GM19023 (cell line): ENCODE measurements at regions not wholly inside any gene's neighbourhood (a gene's known extent, or its start where the extent isn't known, plus 50 kb on each side); places are given as distances from the start of the nearest gene placed in this dataset.
"Not testable (repeated sequence)": the region's sequence is repeated elsewhere in the genome, so short reads cannot be mapped to it uniquely, and the experiment has no call there.

ENCODE experiments used
- ATAC-seq: cut with Tn5 transposase; IDR thresholded peaks from one replicate; pipeline ENCODE4 v1.9.1; 2021; ENCODE audit warnings: mild to moderate bottlenecking, moderate library complexity; ENCODE audit not compliant: unreplicated experiment

DNA sequence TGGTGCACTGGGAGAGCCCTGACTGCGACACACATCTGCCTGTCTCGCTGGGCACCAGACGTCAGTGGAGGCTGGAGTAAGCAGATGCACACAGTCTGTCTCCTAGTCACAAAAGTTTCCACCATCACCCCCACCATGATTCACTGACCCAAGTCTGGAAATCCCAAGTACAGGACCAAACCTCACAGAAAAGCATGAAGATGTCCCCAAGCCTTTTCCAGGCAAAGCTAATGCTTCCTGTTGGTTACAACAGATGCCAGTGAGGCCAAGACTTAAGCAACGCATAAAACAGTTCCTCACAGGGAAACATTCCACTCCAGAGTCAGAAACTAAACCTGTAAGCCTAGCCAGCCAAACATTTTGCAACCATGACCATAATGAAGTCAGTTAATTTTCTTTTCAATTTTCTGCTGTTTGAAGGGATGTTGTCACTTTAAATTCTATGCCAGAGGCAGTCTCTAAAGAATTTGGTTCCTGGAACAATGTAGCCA lies 259.3 kb upstream of the SLC30A5 start:
- no peak for ATAC-seq

DNA sequence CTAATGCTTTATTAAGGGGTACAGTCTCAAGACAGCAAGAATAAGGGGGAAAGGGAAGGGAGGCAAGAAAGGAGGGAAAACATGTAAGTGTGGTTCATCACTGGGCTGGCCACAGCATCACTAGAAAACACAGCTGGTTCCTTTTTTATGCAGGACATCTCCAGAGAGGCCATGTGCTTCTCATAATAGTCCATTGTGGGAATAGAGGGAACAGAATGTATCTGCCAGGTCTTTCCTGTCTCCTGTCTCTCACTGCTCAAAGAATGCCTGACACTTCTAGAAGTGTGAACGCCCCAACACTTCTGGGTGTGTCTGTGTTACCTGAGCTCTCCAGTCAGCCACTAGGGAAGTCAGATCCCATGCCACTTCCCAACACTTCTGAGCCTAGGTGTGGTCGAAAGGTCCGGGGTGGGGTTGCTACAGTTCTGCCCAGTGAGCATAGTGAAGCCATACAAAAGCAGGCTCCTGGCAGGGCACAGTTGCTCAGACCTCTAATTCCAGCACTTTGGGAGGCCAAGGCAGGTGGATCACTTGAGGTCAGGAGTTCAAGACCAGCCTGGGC lies 255.6 kb upstream of the SLC30A5 start:
- no peak for ATAC-seq

DNA sequence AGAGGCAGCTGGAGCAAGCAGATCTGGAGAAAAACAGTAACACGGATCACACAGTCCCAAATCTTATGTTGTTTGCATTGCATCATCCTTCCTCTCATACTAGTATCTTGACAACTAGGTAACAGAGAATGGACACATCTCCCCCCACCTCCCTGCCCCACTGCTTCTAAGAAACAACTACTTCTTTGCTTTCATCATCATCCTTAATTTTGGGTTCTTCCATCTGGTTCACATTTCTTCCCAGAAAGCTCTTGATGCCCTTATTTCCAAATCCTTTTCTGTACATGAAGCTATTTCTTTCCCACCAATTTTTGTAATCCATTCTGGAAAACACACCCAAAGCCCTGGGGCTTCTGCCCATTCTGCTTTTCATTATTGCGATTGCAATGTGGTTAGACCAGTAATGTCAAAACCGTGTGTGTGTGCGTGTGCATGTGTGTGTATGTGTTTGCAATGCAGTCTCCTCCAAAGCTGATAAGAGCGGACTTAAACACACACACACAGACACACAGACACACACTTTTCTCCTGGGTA lies 254.7 kb upstream of the SLC30A5 start:
- ATAC-seq = no peak

DNA sequence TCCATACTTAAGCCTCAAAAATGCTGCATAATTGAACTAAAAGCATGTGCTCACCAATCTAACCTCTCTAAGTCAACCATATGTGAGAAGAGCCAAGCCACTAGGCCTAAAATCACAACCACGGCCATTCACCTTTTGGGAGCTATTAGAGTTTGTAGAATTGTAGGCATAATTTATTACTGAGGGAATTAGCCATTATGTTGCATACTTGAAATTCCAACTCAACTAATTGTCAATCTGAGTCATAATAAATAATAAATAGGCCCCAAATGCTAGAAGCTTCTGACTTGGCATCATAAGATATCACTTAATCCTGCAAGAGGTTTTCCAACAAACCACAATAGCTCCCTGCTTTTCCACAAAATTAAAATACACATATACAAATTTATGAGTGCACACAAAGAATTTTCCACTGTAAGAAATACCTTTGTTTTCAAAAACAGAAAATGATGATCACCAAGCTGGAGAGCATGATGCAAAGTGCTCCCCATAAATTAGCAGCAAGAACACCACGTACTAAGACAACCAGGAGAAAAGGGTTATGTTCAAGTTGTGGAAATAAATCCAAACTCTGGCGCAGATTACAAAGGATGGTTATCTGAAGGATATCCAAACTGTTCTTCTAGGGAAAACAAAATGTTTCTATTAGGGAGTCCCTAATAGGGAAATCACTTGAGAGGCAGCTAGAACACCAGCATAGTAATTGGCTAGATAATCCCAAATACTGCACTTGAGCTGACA lies 250.0 kb upstream of the SLC30A5 start:
- ATAC-seq = no peak

DNA sequence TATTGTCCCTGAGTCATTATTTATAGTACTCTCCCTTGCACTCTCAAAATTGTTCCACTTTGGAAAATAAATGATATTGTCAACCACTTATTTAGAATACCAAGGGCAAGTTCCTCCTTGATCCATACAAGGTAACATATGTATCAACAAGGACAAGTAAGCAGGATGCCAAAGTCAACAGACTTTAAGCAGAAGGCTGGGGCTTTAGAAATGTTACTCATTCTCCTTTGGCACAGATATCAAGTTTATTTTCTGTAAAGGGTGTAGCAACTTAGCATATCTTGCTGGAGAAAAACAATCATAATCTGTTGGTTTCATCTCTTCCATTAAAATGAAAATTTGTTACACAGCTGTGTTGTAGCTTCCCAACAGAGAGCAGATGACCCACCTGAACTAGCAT lies 248.7 kb upstream of the SLC30A5 start:
- ATAC-seq = no peak

DNA sequence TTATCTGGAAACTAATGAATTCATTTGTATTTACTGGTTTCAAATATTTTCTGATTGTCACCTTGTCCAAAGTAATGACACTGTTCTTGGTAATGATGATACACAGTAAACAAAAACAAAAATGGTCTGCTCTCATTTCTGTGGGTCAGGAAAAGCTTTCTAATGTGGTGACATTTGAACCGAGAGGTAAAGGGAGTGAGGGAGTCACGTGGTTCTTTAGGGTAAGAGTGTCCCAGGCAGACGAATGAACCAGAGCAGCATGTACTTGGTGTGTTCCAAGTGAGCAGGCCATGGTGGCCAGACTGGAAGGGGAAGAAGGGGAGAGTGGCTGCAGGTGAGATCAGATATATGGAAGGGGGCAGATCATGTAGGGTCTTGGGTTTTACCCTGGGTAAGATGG lies 247.0 kb upstream of the SLC30A5 start:
- no peak for ATAC-seq

DNA sequence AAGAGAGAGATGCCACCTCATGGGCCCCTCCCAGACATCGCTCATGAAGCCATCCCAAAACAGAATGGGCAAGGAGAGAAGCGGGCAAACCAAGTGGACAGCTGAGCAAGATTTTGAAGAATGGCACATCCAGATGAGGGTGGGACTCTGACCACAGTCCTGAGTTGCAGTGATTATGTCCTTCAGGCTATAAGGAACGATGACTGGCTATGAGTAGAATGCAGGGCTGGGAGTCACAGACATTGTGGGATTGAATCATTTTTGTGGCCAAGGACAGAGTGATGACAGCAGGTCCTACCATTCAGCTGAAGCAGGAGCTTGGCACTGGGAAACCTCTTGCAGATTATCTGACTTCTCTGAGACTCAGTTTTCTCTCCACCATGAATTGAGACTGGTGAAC lies 245.7 kb upstream of the SLC30A5 start:
- ATAC-seq = no peak

DNA sequence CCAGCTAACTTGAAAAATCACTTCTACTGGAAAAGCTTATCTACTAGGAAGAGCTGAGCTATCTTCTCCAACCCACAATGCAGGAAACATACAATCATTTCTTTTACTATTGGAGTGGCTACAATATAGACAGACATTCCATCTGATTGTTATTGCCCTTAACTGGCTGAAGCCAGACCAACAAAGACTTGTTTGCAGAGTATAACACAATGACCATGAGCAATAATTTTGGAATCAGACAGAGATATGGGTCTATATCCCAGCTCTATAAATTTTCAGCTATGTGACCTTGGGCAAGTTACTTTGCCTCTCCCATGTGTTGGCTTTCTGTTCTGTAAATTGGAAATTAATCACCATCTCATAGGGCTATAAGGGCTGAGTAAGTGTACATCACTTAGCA lies 244.7 kb upstream of the SLC30A5 start:
- no peak for ATAC-seq

DNA sequence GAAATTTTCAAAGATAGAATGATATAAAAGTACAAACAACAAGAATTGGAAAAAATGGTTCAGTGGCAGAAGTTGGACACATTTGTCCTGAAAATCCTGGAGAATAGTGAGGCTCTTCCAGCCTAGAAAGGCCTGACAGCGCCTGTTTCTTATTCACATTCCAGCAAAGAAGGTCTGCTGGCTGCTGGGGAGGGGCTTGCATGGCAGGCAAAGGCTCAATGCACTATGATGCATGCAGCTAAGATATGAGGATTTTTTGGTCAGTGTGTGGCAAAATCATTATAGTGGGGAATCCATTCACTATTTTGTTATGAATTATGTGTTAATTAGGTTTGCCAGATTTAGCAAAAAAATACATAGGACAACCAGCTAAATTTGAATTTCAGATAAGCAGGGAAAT lies 243.9 kb upstream of the SLC30A5 start:
- no peak for ATAC-seq

DNA sequence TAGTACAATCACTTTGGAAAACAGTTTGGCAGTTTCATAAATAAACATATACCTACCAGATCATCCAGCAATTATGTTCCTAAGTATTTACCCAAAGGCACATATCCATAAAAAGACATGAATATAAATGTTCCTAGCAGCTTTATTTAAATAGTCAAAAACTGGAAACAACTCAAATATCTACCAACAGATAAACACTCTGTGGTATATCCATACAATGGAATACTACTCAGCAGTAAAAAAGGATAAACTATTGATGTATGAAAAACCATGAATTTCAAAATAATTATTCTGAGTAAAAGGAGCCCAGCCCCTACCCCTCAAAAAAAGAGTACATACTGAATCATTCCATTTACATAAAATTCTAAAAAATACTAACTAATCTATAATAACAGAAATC lies 232.7 kb upstream of the SLC30A5 start:
- no peak for ATAC-seq

DNA sequence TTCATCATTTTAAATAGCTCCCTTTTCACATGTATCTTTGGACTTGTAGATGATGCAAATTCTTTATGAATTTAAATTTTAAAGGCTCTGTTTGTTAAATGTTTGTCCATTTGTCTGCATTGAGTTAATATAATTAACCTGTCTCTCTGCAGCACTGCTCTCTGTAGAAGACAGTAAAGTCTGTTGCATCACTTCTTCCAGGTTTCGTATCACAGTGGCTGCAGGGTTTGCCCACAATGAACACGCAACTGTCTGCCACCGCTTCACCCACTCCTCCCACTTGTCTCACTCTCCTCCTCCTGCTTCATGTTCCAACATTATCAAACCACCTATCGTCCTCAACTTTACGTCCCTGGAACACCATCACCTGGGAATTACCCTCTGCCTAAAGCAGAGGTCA lies 231.3 kb upstream of the SLC30A5 start:
- ATAC-seq = no peak

DNA sequence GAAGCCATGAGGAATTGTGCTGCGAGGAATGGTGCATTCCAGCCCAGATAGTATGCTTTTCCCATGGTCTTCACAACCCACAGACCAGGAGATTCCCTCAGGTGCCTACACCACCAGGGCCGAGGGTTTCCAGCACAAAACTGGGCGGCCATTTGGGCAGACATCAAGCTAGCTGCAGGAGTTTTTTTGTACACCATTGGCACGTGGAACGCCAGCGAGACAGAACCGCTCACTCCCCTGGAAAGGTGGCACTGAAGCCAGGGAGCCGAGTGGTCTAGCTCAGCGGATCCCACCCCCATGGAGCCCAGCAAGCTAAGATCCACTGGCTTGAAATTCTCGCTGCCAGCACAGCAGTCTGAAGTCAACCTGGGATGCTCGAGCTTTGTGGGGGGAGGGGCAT lies 228.6 kb upstream of the SLC30A5 start:
- not testable (repeated sequence) for ATAC-seq

DNA sequence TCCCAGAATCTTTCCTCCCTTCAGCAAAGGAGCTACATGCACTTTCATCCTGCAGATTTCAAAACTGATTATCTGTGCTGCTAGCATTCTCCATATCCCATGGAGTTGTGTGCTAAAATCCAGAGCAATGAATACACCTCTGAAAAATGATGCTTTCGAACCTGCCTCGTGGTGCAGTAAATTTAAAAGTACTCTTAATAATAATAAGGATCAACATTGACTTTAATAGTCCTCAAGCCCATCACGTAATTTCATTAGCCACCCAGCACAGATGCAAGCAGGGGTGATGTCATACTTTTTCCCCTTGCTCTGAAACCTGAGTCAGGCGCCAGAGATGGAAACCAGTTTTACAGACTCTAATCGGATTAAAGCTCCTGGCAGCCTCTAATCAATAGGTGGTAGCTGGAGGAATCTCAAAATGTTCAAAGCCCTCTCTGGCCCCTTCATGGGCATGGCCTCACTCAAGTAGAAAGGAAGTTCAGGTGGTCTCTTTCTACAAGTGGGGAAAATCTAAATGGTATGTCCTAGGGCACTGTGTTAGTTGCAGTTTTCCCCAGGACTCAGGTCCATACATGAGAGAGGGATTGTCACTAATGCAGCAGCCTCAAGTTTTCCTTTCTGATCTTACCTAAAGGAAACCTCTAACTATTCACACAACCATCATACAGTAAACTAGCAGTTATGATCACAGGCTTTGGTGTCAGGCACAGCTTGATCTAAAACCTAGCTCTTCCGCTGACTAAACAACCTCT lies 221.6 kb upstream of the SLC30A5 start:
- no peak for ATAC-seq

DNA sequence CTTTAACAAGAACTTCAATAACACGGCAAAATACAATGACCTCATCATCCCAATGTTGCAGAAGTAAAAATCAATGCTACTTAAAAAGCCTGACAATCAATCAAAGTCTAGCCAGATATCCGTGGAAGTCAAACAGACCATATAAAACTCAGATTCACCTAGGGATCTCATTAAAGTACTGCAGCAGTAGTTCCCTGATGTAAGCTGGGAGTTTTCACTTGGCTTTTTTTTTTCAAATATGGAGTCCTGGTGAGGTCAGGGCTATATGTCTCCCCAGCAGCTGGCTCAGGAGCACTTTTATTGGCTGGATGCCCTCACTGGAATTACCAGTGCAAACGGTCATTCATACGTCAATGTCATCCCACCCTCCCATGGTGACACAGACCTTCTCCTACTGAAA lies 220.6 kb upstream of the SLC30A5 start:
- ATAC-seq = no peak

DNA sequence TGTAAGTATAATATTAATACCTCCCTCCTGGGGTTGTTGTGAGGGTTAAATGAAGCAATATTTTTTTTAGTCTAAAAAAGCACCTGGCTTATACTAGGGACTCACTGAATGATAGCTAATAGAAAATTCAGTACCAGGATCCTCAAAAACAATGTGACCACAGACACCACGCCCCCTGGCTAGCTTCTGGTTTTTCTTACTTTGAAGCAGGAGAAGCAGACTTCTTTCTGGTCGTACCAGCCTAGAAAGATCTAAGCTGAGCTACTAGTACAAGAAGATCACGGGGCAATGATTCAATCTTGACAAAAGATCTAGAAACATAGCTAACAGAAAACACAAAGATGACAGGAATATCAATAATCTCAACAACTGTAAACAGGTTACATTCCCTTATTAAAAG lies 218.5 kb upstream of the SLC30A5 start:
- no peak for ATAC-seq

DNA sequence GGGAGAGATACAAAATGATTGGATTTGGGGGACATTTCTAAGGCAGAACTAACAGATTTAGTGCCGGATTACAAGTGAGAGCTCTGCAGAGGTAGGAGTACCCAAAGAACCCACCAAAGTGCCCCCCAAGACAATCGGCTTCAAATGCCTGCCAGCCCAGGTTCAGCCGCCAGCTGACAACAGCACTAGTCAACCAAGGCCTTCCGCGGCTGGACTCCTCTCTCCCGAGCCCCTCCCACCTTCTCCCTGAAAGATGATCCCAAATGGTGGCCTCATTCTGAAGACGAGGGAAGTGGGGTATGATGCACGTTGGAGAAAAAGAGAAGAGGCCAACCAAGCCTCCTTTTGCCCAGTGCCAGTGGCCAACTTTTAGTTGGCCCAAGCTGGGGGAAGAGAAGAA lies 210.4 kb upstream of the SLC30A5 start:
- no peak for ATAC-seq

DNA sequence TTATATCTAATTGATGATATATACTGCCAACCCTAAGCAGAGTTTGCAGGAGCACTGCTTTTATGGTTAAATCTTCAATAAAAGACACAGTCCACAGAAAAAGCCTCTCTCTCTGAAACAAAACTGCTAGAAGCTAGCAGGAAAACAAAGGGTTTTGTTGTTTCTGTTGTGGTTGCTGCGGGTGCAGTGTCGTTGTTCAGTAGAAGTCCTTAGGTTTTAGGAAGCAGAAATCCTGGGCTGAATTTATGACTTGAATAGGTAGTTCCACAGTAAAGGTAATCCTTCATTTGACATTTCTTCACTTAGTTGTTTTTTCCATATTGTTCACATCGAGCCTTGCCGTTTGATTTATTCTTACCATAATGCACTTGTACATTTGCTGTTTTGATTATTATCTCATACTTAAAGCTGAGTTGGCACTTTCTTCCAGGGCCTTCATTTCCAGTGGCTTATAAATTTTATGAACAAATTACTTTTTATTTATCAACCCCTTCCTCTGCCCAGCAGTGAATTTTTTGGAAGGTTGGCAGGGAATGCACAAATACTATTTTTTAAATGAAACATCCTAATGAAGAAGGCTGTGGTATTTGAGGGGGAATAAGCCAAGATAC lies 209.6 kb upstream of the SLC30A5 start:
- ATAC-seq = no peak

DNA sequence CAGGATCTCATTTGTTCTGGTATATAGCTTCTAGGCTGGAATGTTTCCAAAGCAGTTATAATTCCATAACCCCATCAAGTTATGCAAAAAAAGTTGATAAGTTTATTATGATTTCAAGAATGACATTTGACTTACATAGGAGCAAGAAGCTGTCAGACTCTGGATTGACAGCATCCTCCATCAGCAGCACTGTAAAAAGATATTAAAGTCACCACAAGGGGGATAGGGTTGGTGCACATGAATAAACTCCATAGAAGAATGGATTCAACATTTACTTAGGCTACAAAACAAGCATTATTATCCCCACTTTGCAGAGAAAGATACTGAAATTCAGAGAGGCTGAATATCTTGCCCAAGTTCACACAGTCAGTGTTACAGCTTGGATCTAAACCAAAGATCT lies 208.9 kb upstream of the SLC30A5 start:
- ATAC-seq = no peak

DNA sequence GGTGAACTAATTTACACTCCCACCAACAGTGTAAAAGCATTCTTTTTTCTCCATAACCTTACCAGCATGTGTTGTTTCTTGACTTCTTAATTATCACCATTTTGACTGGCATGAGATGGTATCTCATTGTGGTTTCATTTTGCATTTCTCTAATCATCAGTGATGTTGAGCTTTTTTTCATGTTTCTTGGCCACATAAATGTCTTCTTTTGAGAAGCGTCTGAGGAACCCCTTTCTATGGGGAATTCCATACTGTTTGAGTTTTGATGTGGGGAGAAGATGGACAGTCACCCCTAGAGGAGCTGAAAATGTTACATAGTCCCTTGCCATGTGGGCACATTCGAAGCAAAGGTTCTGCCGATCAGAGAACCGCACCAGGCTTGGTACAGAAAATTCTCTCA lies 207.0 kb upstream of the SLC30A5 start:
- ATAC-seq = no peak

DNA sequence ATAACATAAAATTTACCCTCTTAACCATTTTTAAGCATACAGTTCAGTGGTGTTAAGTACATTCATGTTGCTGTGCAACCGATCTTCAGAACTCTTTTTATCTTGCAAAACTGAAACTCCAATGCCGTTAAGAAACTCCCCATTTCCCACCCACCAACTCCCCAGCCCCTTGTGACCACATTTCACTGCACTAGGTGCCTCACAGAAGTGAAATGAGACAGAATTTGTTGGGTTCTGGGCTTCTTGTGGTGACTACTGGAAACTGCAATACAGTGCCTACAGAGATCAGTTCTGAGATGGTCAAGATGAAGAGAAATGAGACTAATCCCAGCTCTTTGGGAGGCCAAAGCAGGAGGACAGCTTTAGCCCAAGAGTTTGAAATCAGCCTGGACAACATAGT lies 202.1 kb upstream of the SLC30A5 start:
- peak; percentile 76 for ATAC-seq

DNA sequence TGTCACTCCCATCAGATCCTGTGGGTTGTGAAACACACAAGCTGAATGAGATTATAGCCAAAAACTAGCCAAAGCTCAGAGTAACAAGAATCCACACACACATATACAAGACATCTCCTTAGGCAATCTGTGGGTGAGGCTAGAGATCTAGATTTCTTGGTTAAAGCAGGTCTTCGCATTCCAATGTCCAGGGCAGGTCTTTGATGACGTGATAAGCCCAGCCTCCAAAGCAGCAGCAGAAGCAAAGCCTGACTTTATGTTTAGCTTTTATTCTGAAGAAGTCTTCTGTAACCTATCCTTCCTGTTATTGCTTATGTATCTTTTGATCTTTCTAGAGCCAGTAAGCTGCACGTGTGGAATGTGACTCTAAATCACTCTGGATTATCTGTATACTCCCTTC lies 199.1 kb upstream of the SLC30A5 start:
- ATAC-seq = no peak
